Liver (tissue), 8 donors: ENCODE measurements at regions not wholly inside any gene's neighbourhood (a gene's known extent, or its start where the extent isn't known, plus 50 kb on each side); places are given as distances from the start of the nearest gene placed in this dataset.

Source experiments
- DNase-seq: peaks from one replicate; pipeline ENCODE4 v3.0.0-alpha.2; 2017; ENCODE audit warnings: low spot score
- H3K27ac ChIP-seq, 2 donors: one replicate each; pipeline ENCODE4 v1.7.0; 2013; ENCODE audit warnings: inconsistent platforms in 2 of 2, low read length in 2 of 2, control low read depth in 1 of 2, low read depth in 1 of 2, mild to moderate bottlenecking in 1 of 2
- H3K27me3 ChIP-seq, 4 donors: one replicate each; pipeline versions ENCODE4 v1.6.1 to v1.7.0; 2013; ENCODE audit warnings: low read length in 3 of 4, inconsistent platforms in 1 of 4, mild to moderate bottlenecking in 1 of 4, moderate library complexity in 1 of 4; ENCODE audit not compliant: control insufficient read depth in 4 of 4, insufficient read depth in 4 of 4
- H3K36me3 ChIP-seq, 4 donors: one replicate each; pipeline versions ENCODE4 v1.6.1 to v1.7.0; 2013; ENCODE audit warnings: low read length in 3 of 4, mild to moderate bottlenecking in 3 of 4, low read depth in 1 of 4, moderate library complexity in 1 of 4; ENCODE audit not compliant: control insufficient read depth in 4 of 4, insufficient read depth in 3 of 4
- H3K4me1 ChIP-seq, 4 donors: one replicate each; pipeline versions ENCODE4 v1.6.1 to v1.7.0; 2013; ENCODE audit warnings: low read length in 3 of 4, mild to moderate bottlenecking in 3 of 4, moderate library complexity in 1 of 4; ENCODE audit not compliant: control insufficient read depth in 4 of 4, insufficient read depth in 4 of 4
- H3K4me3 ChIP-seq, 3 donors: one replicate each; pipeline versions ENCODE4 v1.6.1 to v1.7.0; 2013; ENCODE audit warnings: low read length in 3 of 3, control low read depth in 1 of 3, low read depth in 1 of 3, mild to moderate bottlenecking in 1 of 3
- H3K9ac ChIP-seq, 2 donors: one replicate each; pipeline ENCODE4 v1.7.0; 2013; ENCODE audit warnings: low read length in 2 of 2, mild to moderate bottlenecking in 2 of 2, moderate library complexity in 2 of 2, control low read depth in 1 of 2, low read depth in 1 of 2
- H3K9me3 ChIP-seq, 4 donors: one replicate each; pipeline versions ENCODE4 v1.6.1 to v1.7.0; 2013; ENCODE audit warnings: low read length in 3 of 4; ENCODE audit not compliant: control insufficient read depth in 4 of 4
- CTCF ChIP-seq: fragments of 150-350 bp; IDR thresholded peaks from 2 replicates; pipeline ENCODE4 v1.5.1; 2017; ENCODE audit warnings: improper control_type of control experiment, low read depth, low read length; ENCODE audit not compliant: missing input control
- EGR1 ChIP-seq, 2 donors: IDR thresholded peaks; 2 replicates each; pipeline ENCODE4 v1.6.1; 2016 to 2018; ENCODE audit warnings: antibody characterized with exemption in 2 of 2, low read depth in 2 of 2
- FOXA1 ChIP-seq: IDR thresholded peaks from 2 replicates; pipeline ENCODE4 v1.6.1; 2016; ENCODE audit warnings: antibody characterized with exemption
- FOXA2 ChIP-seq: IDR thresholded peaks from 2 replicates; pipeline ENCODE4 v1.6.1; 2016; ENCODE audit warnings: antibody characterized with exemption
- GABPA ChIP-seq, 2 donors: IDR thresholded peaks in 1 of 2; conservative IDR thresholded peaks in 1 of 2; 2 replicates each; pipeline ENCODE4 v1.6.1; 2016; ENCODE audit warnings: antibody characterized with exemption in 2 of 2, mild to moderate bottlenecking in 1 of 2, moderate library complexity in 1 of 2
- HNF4A ChIP-seq, 2 donors: conservative IDR thresholded peaks; 2 replicates each; pipeline ENCODE4 v1.6.1; 2016; ENCODE audit warnings: antibody characterized with exemption in 2 of 2, mild to moderate bottlenecking in 2 of 2
- HNF4G ChIP-seq: IDR thresholded peaks from 2 replicates; pipeline ENCODE4 v1.6.1; 2016; ENCODE audit warnings: antibody characterized with exemption
- JUND ChIP-seq, 2 donors: IDR thresholded peaks; 2 replicates each; pipeline ENCODE4 v1.6.1; 2016; ENCODE audit warnings: antibody characterized with exemption in 2 of 2
- RAD21 ChIP-seq, 2 donors: IDR thresholded peaks; 2 replicates each; pipeline ENCODE4 v1.6.1; 2016; ENCODE audit warnings: antibody characterized with exemption in 2 of 2, mild to moderate bottlenecking in 2 of 2
- REST ChIP-seq: IDR thresholded peaks from 2 replicates; pipeline ENCODE4 v1.6.1; 2016; ENCODE audit warnings: antibody characterized with exemption, mild to moderate bottlenecking
- RXRA ChIP-seq, 2 donors: IDR thresholded peaks; 2 replicates each; pipeline ENCODE4 v1.6.1; 2017 to 2018; ENCODE audit warnings: antibody characterized with exemption in 2 of 2, mild to moderate bottlenecking in 1 of 2
- SP1 ChIP-seq: IDR thresholded peaks from 2 replicates; pipeline ENCODE4 v1.6.1; 2018; ENCODE audit warnings: antibody characterized with exemption, mild to moderate bottlenecking
- TAF1 ChIP-seq: conservative IDR thresholded peaks from 2 replicates; pipeline ENCODE4 v1.6.1; 2016; ENCODE audit warnings: antibody characterized with exemption, mild to moderate bottlenecking
- YY1 ChIP-seq: IDR thresholded peaks from 2 replicates; pipeline ENCODE4 v1.6.1; 2016; ENCODE audit warnings: antibody characterized with exemption, mild to moderate bottlenecking
- ZBTB33 ChIP-seq: IDR thresholded peaks from 2 replicates; pipeline ENCODE4 v1.6.1; 2016; ENCODE audit warnings: antibody characterized with exemption
- WGBS: extraction: QIAGEN DNeasy Blood & Tissue Kit; methylation state at CpG from one replicate; pipeline ENCODE4 v1.1.7; 2013; 5-methylcytosine and 5-hydroxymethylcytosine counted together
- donor health status: healthy.
- donor health status: healthy.
- donor health status: healthy.
- donor health status: healthy.
- donor health status: healthy.

GRCh38 chr21:22889445-22889844 lies 1891.2 kb downstream of the NCAM2 start:
- H3K36me3 ChIP-seq, result no peaks in the 10 kb centered on the region
- no peaks in the 10 kb centered on the region for H3K27me3 ChIP-seq
- 68% methylated on average over 2 of the region's 2 CpGs for WGBS
- H3K9me3 ChIP-seq, result no peaks in the 10 kb centered on the region
- no peak for DNase-seq
- H3K27ac ChIP-seq, result no peak overlapping the region
- no peaks in the 10 kb centered on the region for H3K4me1 ChIP-seq
- TF ChIP-seq YY1 (no peak), SP1 (no peak), ZBTB33 (no peak), RXRA (IDR thresholded peaks at IDR 0.05) (no peak), HNF4A (conservative IDR thresholded peaks at IDR 0.05) (no peak), JUND (IDR thresholded peaks at IDR 0.05) (no peak), FOXA2 (no peak), FOXA1 (no peak), RAD21 (IDR thresholded peaks at IDR 0.05) (no peak), EGR1 (IDR thresholded peaks at IDR 0.05; ENCODE audit: low read depth in 2 of 2) (no peak), TAF1 (no peak), REST (no peak)
- no peak overlapping the region for H3K4me3 ChIP-seq
- no peak overlapping the region for H3K9ac ChIP-seq

- Histone ChIP-seq H3K4me1 (no peaks in the 10 kb centered on the region), H3K9me3 (no peaks in the 10 kb centered on the region), H3K36me3 (no peaks in the 10 kb centered on the region), H3K27me3 (no peaks in the 10 kb centered on the region), H3K4me3 (no peak overlapping the region), H3K27ac (no peak overlapping the region), H3K9ac (no peak overlapping the region)
- TF ChIP-seq FOXA1 (no peak), YY1 (no peak), FOXA2 (no peak), TAF1 (no peak), RAD21 (IDR thresholded peaks at IDR 0.05) (no peak), ZBTB33 (no peak), JUND (IDR thresholded peaks at IDR 0.05) (no peak), GABPA (IDR thresholded peaks at IDR 0.05 in 1 of 2, conservative IDR thresholded peaks at IDR 0.05 in 1 of 2) (no peak), HNF4A (conservative IDR thresholded peaks at IDR 0.05) (no peak), EGR1 (IDR thresholded peaks at IDR 0.05; ENCODE audit: low read depth in 2 of 2) (no peak), RXRA (IDR thresholded peaks at IDR 0.05) (no peak), HNF4G (no peak), CTCF (no peak)
- DNase-seq, result no peak
- 73% methylated on average over 2 of the region's 2 CpGs for WGBS
These were observed 1892.4 kb downstream of the NCAM2 start for GRCh38 chr21:22890656-22891055.
